Stimulated activated CD4-positive, alpha-beta T cell treated with anti-CD3 and anti-CD28 coated beads, Interleukin-4, amount 100 ng/mL, for 1 hour (primary cell): ENCODE measurements at regions not wholly inside any gene's neighbourhood (a gene's known extent, or its start where the extent isn't known, plus 50 kb on each side); places are given as distances from the start of the nearest gene placed in this dataset.
A peak's percentile ranks its signal among the peaks of the same experiment; 100 is the strongest.

Experiments
- DNase-seq: peaks from one replicate; pipeline ENCODE4 v3.0.0-alpha.2; 2020

- DNase-seq = no peak
Observed at GRCh38 chr13:73779881-73780280, 354.3 kb downstream of the KLF12 start.

GRCh38 chr13:73778242-73778864, 355.9 kb downstream of the KLF12 start:
- no peak for DNase-seq

- no peak for DNase-seq
Observed at GRCh38 chr13:73777134-73777533, 357.1 kb downstream of the KLF12 start.

DNA sequence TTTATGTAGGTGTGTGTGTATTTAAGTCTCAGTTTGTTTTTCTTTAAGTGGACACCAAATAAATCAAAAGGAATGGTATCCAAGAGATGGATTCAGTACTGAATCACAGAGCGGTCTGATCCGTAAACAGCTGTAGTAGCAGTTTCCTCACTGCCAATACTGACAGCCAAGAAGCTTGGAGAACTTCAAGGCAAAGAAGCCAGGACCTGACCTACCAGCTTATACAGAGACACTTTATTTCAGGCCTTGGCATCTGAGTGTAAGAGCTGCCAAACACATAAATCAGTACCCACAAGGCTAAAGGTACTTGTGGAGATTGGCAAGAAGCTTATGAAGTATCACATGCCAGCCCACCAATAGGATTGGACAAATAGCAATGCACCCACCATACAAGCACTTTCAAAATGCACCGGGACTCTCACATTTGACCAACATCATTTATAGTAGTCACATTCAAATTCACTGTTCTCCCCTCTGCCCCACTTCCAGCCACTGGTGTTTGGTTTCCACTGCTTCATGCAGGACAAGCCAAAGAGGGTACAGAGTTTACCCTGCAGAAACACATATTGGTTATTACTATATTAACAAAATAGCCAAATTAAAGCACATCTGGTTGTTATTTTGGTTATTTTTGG, 357.9 kb downstream of the KLF12 start:
- DNase-seq = no peak

- no peak for DNase-seq
Observed at GRCh38 chr13:73773168-73773549, 361.0 kb downstream of the KLF12 start.

GRCh38 chr13:73772449-73773167, 361.6 kb downstream of the KLF12 start:
- no peak for DNase-seq

DNA sequence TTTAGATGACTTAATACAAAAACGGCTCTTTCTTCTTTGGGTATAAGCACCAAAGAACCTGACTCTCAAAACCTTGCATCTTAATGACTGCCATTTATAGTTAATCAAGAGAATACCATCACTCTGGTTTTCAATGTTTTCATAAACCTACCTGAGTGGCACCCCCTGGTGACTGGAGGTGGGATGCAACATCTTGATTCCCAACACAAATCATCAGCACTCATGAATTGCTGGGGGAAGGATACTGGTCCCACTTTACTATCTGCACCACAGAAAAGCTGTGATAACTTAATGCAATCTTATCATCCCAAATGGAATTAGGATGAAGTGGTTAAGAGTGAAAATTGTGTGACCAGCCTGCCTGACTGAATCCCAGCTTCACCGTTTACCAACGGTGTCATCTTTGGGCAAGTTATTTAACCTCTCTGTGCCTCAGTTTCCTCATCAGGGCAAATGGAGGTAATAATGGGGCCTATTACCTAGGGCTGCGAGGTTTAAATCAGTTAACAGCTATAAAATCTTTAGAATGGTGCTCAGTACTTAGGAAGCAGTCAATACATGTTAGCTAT, 366.4 kb downstream of the KLF12 start:
- DNase-seq = peak; percentile 47

DNA sequence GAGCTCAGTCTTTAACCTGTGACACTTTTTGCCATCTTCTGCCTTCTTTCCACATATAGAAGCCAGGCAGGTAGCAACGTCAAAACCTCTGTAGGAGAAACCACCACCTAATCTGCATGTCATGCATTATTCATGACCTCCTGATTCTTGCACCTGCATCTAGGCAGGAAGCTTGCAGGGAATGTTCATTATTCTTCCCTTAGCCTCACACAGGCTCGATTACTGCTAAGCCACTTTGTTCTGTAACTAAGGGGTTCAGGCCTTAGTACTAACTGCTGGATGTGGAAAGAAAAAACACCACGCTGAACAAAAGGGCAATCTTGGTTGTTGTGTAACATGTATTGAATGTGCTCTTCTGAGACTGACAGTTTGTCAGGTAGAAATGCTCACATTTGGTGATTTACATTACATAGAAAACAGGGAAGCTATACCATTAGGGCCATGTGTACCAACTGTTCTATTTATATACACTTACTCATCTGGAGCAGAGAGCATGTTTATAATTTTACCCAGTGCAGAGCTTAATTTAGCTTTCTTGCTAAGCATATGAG, 366.9 kb downstream of the KLF12 start:
- no peak for DNase-seq

DNA sequence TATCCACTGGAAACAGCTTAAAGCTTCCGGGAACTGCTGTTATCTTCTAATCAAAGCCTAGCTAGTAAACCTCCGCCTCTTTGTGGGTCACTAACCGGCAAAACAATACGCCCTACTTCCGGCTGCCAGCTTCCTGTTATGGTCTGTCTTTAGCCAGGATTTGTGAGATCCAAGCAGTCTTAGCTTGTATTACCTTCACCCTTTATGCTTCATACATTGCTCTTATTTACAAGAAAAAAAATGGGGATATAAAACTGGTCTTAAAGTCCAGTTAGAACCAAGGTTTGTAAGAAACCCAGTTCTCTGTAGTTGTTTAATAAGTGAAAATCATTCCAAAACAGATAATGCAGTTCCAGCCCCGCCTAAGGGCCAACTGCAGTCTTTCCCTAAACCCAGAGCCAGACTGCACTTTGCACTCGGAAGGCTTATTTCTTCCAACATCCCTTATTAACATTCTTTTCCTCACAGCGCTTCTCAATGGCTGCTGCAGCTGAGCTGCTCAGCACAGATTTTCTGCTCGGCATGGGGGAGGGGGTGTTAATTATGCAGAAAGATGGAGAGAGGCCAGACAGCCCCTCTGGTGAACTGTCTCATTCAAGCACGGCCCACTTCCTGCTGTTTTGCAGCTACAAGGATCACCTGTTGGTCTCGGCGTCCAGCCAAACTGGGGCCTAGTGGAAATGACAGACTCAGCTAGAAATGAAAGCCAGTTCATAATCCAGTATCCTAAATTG, 368.4 kb downstream of the KLF12 start:
- peak; percentile 60 for DNase-seq

DNA sequence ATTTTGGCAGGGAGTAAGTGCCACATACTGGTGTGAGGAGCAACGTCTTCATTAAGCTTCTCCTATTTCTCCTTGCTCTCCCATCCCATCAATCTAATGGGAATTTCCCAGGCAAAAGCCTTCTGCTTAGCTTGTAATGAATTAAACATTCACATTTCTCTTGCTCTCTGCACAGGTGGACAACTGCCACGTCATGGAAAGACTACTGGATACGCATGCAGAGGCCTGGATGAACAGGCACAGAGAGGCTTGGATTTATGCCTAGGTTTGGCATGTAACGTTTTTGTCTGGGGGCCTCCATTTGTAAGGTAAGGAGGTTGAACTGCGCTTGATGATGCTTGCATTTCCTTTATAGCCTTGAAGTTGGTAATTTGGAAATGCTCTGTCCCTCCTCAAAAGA, 374.8 kb downstream of the KLF12 start:
- DNase-seq = no peak

DNA sequence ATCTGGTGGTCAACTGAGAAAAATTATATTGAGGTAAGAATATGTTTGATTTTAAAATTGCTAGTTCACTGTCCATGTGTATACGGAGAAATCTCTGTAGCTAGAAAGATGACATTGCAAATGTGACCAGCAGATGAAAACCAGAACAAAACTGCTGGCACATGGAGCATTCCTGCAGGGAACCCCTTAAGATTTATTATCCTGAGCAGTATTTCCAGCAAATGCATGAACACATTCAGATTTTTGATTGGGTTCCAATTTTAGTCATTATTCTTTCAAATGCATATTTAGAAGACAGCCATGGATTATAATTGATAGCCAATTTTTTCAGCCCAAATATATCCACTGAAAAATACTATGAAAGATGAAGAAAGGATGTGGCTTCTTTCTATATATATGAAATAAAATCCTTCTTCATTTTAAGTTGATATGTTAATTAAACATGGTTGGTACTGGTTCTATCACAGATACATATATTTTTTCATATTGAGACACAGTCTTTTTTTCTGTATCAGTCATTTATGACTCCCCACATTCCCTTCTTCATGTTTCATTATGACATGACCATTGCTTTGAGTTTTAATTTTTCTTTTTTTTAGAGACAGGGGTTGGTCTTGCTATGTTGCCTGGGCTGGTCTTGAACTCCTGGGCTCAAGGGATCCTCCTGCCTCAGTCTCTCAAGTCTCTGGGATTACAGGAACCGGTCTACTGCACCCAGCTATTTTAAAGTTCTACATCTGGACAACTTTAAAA, 376.5 kb downstream of the KLF12 start:
- DNase-seq = no peak

DNA sequence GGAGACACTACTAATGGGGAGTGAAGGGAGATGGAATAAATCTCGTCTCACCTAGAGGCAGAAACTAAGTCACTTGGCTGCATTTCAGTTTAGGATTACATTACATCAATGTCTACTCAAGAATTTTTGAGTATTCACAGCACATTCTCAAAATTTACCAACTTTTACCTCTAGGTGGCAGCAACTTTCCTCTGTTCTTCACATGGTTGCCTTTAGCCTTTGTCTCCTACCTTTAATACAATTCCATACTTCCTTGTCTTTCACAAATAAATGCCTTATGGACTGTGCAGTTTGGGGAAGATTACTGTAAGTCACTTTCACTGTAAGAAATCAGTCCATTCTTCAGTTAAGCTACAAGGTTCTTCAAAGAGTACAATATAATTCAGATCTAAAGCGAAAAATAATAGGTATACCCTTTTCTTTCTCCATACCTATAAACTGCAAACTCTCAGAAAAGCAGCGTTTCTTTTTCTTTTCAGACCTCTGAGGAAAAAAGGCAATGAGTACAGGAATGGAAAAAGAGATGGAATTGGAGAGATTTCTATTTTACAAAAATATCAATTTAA, 379.4 kb downstream of the KLF12 start:
- DNase-seq = no peak

- DNase-seq = no peak
Observed at GRCh38 chr13:73754241-73754640, 380.0 kb downstream of the KLF12 start.

DNA sequence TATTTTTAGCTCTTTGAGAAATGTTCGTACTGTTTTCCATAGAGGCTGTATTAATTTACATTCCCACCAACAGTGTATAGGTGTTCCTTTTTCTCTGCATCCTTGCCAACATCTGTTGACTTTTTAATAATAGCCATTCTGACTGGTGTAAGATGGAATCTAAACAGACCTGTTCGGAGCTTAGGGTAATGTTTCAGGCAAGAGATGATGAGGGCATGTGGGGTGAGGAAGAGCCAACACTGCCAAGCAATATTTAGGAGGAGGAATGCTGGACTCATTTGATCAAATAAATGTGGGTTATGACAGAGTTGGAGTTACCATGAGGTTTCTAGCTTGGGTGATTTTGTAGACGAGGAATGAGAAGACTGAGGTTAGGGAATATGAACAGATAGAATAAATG, 382.9 kb downstream of the KLF12 start:
- no peak for DNase-seq

DNA sequence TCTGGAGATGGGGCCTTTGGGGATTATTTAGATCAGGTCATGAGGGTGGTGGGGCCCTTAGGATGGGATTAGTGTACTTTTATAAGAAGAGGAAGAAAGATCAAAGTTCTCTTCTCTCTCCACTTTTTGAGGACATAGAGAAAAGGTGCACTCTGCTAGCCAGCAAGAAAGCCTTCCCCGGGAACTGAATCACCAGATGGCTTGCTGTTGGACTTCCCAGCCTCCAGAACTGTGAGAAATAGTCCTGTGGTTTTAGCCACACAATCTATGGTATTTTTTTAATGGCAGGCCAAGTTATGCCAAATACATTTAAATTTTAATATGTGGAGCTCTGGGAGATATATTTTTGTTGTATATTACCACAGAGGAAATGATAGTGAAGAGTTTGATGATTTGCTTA, 385.8 kb downstream of the KLF12 start:
- no peak for DNase-seq

- DNase-seq = no peak
Observed at GRCh38 chr13:73745190-73745589, 389.0 kb downstream of the KLF12 start.

DNA sequence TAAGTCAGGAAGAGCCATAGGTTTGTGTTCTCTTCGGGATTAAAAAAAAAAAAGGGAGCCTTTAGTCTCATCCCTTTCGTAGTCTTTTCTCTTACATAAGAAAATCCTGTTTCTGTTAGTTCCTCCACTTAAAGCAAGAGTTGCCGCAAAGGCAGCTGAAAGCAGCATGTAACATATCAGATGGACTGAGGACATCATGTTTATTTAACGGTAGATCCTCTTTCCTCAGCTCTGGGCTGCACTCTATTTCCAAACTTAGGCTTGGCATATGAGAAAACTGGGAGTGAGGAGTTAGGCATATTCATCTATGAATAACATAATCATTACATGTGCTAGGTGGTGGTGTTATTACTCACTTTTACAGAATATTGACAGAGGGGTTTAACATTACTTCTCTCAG, 391.2 kb downstream of the KLF12 start:
- no peak for DNase-seq

GRCh38 chr13:73741742-73742141, 392.5 kb downstream of the KLF12 start:
- no peak for DNase-seq

DNA sequence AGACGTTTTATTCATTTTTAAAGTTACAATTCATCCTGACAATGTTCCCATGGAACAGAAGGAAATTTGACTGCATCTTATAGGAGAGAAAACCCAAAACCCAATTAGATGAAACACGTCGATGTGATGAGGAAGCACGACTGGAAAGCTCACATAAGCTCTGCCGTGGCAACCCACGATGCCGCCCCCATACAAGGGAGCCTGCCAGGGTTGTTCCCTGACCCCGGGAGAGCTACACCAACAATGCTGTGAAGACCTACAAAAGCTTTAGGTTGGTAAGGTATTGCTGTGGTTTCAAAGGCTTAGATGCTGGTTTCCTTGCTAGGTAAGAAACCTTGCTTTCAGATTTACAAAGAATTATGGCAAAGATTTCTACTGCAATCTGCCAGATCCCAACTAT, 393.1 kb downstream of the KLF12 start:
- no peak for DNase-seq

DNA sequence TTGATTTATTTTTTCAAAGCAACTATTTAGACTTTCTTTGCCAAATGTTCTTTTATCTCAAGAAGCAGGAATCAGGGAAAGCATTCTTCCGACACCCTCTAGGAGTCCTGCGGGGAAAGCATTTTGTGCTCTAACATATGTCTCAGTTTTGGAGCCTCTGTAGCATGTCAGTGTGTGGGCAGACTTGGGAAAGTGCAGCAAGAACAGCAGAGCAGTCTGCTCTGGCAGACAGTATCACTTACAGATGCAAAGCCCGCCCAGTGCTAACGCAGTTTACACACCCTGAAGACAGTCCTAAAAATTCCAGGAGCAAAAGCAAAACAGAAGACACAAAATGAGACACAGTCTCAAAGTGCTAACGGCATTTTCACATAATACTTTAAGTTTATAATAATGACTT, 393.5 kb downstream of the KLF12 start:
- no peak for DNase-seq

- DNase-seq = no peak
Observed at GRCh38 chr13:73739394-73739793, 394.8 kb downstream of the KLF12 start.

DNA sequence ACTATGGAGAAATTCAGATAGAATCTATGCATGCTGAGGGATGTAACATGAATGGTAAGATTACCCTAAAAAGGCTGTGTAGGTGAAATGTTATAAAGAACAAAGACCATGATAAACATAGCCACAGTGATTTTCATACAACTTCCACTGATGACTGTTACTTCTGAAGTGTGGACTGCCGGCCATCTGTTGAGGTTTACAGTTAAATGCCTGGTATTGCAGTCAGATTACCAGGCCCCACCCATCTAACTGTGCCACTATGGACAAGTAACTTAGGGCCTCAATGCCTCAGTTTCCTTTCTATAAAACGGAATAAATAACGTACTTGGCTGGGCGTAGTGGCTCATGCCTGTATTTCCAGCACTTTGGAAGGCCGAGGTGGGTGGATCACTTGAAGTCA, 395.6 kb downstream of the KLF12 start:
- DNase-seq = no peak
